ENCODE measurements at regions not wholly inside any gene's neighbourhood (a gene's known extent, or its start where the extent isn't known, plus 50 kb on each side); places are given as distances from the start of the nearest gene placed in this dataset.

GRCh38 chr6:84344005-84344404 is 116.6 kb upstream of the CEP162 start:
- TF ChIP-seq CTCF (IDR thresholded peaks at IDR 0.05) (no peak), POLR2AphosphoS5 (IDR thresholded peaks at IDR 0.05) (no peak), POLR2A (IDR thresholded peaks at IDR 0.05) (no peak)
